ENCODE measurements at regions not wholly inside any gene's neighbourhood (a gene's known extent, or its start where the extent isn't known, plus 50 kb on each side); places are given as distances from the start of the nearest gene placed in this dataset.
"Not testable (repeated sequence)": the region's sequence is repeated elsewhere in the genome, so short reads cannot be mapped to it uniquely, and the experiment has no call there.

DNA sequence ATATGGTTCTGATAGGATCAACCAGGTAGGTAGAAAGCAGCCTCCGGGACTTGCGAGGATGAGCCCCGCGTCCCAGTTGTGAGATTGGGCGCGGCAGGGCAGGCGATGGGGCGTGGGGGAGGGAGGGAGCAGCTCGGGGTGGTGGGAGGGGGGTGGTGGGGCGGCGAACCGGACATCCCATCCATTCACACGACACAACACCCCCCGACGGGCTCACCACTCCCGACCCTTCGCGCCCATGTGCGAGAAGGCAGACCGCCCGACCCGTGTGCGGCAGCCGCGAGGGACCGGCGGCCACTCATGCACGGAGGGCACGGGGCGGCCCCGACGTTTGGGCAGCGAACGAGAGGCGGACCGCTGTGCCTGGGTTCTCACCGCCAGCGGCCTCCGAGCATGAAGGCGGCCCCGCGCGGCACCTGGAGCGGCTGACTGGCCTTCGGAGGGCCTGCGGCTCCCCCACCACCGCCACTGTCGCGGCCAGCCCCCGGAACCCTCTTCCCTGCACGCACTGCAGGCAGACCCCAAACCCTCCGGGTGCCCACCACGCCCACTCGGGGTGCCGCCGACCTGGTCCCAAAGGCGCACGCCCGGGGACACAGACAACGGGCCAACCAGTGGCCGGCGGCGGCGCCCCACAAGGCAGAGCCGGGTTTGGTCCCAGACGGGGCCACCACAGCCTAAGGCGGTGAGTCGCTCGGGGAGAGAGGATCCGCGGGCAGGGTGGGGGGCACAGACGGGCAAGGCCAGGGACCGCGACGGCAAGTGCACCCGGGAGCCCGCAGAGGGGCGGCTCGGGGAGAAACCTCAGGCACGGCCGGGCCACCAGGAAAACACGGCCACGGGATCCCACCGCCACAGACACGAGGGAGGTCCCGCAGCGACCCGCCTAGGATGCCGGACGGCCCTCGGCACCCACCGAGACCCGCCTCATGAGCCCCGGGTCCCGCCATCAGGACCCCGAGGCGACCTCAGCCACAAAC lies 769.2 kb upstream of the DEFB115 start:
- H4K20me1 ChIP-seq (ENCODE audit: insufficient read depth, low read length): no peaks in the 10 kb centered on the region
- no peak overlapping the region for H2AFZ ChIP-seq (ENCODE audit: low read length)
- no peak overlapping the region for H3K27ac ChIP-seq (ENCODE audit: low read depth, low read length)
- H3K9me3 ChIP-seq (ENCODE audit: low read depth, low read length): no peaks in the 10 kb centered on the region
- TF ChIP-seq CTCF (IDR thresholded peaks at IDR 0.05; ENCODE audit: extremely low read depth, low read depth, low read length): no peak
- DNase-seq (ENCODE audit: insufficient read length, low spot score, missing footprints): peak; percentile 62
- no peaks in the 10 kb centered on the region for H3K79me2 ChIP-seq (ENCODE audit: insufficient read depth, low read length)
- H3K27me3 ChIP-seq (ENCODE audit: insufficient read depth, low read length): no peaks in the 10 kb centered on the region
- no peak overlapping the region for H3K4me3 ChIP-seq (ENCODE audit: insufficient read depth, low read length)
- no peaks in the 10 kb centered on the region for H3K36me3 ChIP-seq (ENCODE audit: insufficient read depth, low read length)
- H3K4me1 ChIP-seq (ENCODE audit: insufficient read depth, low read length): no peaks in the 10 kb centered on the region
- H3K4me2 ChIP-seq (ENCODE audit: insufficient read depth, low read length): no peak overlapping the region

DNA sequence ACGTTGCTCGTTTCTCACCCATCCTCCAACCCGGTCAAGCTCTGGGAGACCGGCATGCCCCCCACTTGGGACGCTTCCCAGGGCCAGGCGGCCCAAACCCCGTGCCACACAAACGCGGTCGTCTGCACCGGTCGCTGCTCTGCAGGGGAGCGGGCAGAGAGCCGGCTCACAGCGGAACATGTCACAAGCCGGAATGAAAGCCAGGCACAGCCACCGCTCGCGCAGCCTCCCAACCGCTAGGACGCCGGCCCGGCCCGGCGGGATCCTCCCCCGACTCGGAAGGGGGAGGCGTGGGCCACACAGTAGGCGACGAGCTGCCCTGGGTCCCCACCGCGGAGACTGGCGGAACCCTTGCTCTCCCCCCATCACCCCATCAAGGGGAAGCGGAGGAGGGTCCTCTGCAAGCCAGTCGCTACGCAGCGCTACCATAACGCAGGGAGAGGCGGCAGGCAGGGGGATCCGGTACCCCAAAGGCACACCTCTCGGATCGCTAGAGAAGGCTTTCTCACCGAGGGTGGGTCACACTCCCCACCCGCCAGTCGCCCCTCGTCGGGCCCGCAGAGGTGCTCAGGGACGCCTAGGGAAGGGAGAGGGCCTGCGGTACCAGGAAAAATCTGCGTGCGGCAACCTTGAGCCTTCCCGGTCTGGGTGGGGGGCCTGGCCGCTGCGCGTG lies 768.4 kb upstream of the DEFB115 start:
- Histone ChIP-seq H4K20me1 (ENCODE audit: insufficient read depth, low read length) (no peaks in the 10 kb centered on the region), H3K4me1 (ENCODE audit: insufficient read depth, low read length) (no peaks in the 10 kb centered on the region), H3K4me3 (ENCODE audit: insufficient read depth, low read length) (no peak overlapping the region), H3K27ac (ENCODE audit: low read depth, low read length) (no peak overlapping the region), H3K36me3 (ENCODE audit: insufficient read depth, low read length) (no peaks in the 10 kb centered on the region), H3K79me2 (ENCODE audit: insufficient read depth, low read length) (no peaks in the 10 kb centered on the region), H2AFZ (ENCODE audit: low read length) (no peak overlapping the region), H3K9me3 (ENCODE audit: low read depth, low read length) (no peaks in the 10 kb centered on the region), H3K4me2 (ENCODE audit: insufficient read depth, low read length) (no peak overlapping the region), H3K27me3 (ENCODE audit: insufficient read depth, low read length) (no peaks in the 10 kb centered on the region)
- peak; percentile 10 for DNase-seq (ENCODE audit: insufficient read length, low spot score, missing footprints)
- no peak for TF ChIP-seq CTCF (IDR thresholded peaks at IDR 0.05; ENCODE audit: extremely low read depth, low read depth, low read length)

- no peak for TF ChIP-seq CTCF (IDR thresholded peaks at IDR 0.05; ENCODE audit: extremely low read depth, low read depth, low read length)
- Histone ChIP-seq H4K20me1 (ENCODE audit: insufficient read depth, low read length) (no peaks in the 10 kb centered on the region), H2AFZ (ENCODE audit: low read length) (no peak overlapping the region), H3K4me1 (ENCODE audit: insufficient read depth, low read length) (no peaks in the 10 kb centered on the region), H3K4me2 (ENCODE audit: insufficient read depth, low read length) (no peak overlapping the region), H3K9me3 (ENCODE audit: low read depth, low read length) (no peaks in the 10 kb centered on the region), H3K36me3 (ENCODE audit: insufficient read depth, low read length) (no peaks in the 10 kb centered on the region), H3K4me3 (ENCODE audit: insufficient read depth, low read length) (no peak overlapping the region), H3K27me3 (ENCODE audit: insufficient read depth, low read length) (no peaks in the 10 kb centered on the region), H3K27ac (ENCODE audit: low read depth, low read length) (no peak overlapping the region), H3K79me2 (ENCODE audit: insufficient read depth, low read length) (no peaks in the 10 kb centered on the region)
- peak; percentile 52 for DNase-seq (ENCODE audit: insufficient read length, low spot score, missing footprints)
These were observed 767.9 kb upstream of the DEFB115 start for GRCh38 chr20:30489614-30490003.

- no peak for TF ChIP-seq CTCF (IDR thresholded peaks at IDR 0.05; ENCODE audit: extremely low read depth, low read depth, low read length)
- H2AFZ ChIP-seq (ENCODE audit: low read length): no peak overlapping the region
- H3K36me3 ChIP-seq (ENCODE audit: insufficient read depth, low read length): no peaks in the 10 kb centered on the region
- no peak overlapping the region for H3K27ac ChIP-seq (ENCODE audit: low read depth, low read length)
- no peak overlapping the region for H3K4me3 ChIP-seq (ENCODE audit: insufficient read depth, low read length)
- H3K27me3 ChIP-seq (ENCODE audit: insufficient read depth, low read length): no peaks in the 10 kb centered on the region
- no peaks in the 10 kb centered on the region for H4K20me1 ChIP-seq (ENCODE audit: insufficient read depth, low read length)
- no peaks in the 10 kb centered on the region for H3K79me2 ChIP-seq (ENCODE audit: insufficient read depth, low read length)
- H3K4me2 ChIP-seq (ENCODE audit: insufficient read depth, low read length): no peak overlapping the region
- DNase-seq (ENCODE audit: insufficient read length, low spot score, missing footprints): peak; percentile 15
- H3K4me1 ChIP-seq (ENCODE audit: insufficient read depth, low read length): no peaks in the 10 kb centered on the region
- no peaks in the 10 kb centered on the region for H3K9me3 ChIP-seq (ENCODE audit: low read depth, low read length)
These were observed 766.4 kb upstream of the DEFB115 start for GRCh38 chr20:30491016-30491415.

GRCh38 chr20:30496656-30497055 lies 760.8 kb upstream of the DEFB115 start:
- H2AFZ ChIP-seq (ENCODE audit: low read length); H3K4me3 ChIP-seq (ENCODE audit: insufficient read depth, low read length); H3K4me2 ChIP-seq (ENCODE audit: insufficient read depth, low read length); H3K4me1 ChIP-seq (ENCODE audit: insufficient read depth, low read length); H3K79me2 ChIP-seq (ENCODE audit: insufficient read depth, low read length); H3K27ac ChIP-seq (ENCODE audit: low read depth, low read length); H3K27me3 ChIP-seq (ENCODE audit: insufficient read depth, low read length); H3K36me3 ChIP-seq (ENCODE audit: insufficient read depth, low read length); H3K9me3 ChIP-seq (ENCODE audit: low read depth, low read length); DNase-seq (ENCODE audit: insufficient read length, low spot score, missing footprints); H4K20me1 ChIP-seq (ENCODE audit: insufficient read depth, low read length): not testable (repeated sequence)

All from osteoblast (primary cell).